ENCODE measurements at regions not wholly inside any gene's neighbourhood (a gene's known extent, or its start where the extent isn't known, plus 50 kb on each side); places are given as distances from the start of the nearest gene placed in this dataset.

DNA sequence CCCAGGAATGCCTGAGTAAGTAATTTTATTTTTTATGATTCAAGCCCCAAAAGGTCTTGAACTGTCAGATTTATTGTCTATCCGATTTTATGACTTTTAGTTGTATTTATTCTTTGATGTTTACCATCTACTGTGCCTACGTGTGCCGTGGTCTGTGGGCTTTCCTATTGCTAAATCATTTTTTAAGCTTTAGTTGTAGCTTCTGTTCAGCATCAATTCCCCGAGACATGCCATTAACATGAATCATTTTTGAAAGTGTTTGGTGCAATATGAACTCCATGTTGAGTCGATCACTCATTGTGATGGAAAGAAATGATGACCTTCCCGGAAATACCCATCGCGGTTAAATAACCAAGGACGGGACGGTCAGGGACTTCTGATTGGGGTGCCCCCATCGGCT lies 268.7 kb upstream of the THRB start:
- TF ChIP-seq, protein P1, sequence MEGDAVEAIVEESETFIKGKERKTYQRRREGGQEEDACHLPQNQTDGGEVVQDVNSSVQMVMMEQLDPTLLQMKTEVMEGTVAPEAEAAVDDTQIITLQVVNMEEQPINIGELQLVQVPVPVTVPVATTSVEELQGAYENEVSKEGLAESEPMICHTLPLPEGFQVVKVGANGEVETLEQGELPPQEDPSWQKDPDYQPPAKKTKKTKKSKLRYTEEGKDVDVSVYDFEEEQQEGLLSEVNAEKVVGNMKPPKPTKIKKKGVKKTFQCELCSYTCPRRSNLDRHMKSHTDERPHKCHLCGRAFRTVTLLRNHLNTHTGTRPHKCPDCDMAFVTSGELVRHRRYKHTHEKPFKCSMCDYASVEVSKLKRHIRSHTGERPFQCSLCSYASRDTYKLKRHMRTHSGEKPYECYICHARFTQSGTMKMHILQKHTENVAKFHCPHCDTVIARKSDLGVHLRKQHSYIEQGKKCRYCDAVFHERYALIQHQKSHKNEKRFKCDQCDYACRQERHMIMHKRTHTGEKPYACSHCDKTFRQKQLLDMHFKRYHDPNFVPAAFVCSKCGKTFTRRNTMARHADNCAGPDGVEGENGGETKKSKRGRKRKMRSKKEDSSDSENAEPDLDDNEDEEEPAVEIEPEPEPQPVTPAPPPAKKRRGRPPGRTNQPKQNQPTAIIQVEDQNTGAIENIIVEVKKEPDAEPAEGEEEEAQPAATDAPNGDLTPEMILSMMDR (IDR thresholded peaks at IDR 0.05; ENCODE audit: low read depth, low read length) = no peak
- TF ChIP-seq, protein P2, sequence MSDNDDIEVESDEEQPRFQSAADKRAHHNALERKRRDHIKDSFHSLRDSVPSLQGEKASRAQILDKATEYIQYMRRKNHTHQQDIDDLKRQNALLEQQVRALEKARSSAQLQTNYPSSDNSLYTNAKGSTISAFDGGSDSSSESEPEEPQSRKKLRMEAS (IDR thresholded peaks at IDR 0.05; ENCODE audit: low read depth, low read length) = no peak
- TF ChIP-seq POLR2A (IDR thresholded peaks at IDR 0.05; ENCODE audit: extremely low read depth, insufficient read length) = no peak
- no peak for TF ChIP-seq MYC (IDR thresholded peaks at IDR 0.05; ENCODE audit: low read depth, low read length)

Measured in NB4 (cell line).